PC-9 (cell line): ENCODE measurements at regions not wholly inside any gene's neighbourhood (a gene's known extent, or its start where the extent isn't known, plus 50 kb on each side); places are given as distances from the start of the nearest gene placed in this dataset.

Experiments used
- EZH2 ChIP-seq: fragments of 200-600 bp; sonication (generic); IDR thresholded peaks from 2 replicates; pipeline ENCODE4 v1.8.0; 2017; ENCODE audit warnings: antibody characterized with exemption, low read depth
- TF ChIP-seq, protein P1 (sequence below): fragments of 200-600 bp; sonication (generic); conservative IDR thresholded peaks from 2 replicates; pipeline ENCODE4 v1.6.1; 2017; ENCODE audit warnings: mixed run types, antibody characterized with exemption, mild to moderate bottlenecking, moderate library complexity

DNA sequence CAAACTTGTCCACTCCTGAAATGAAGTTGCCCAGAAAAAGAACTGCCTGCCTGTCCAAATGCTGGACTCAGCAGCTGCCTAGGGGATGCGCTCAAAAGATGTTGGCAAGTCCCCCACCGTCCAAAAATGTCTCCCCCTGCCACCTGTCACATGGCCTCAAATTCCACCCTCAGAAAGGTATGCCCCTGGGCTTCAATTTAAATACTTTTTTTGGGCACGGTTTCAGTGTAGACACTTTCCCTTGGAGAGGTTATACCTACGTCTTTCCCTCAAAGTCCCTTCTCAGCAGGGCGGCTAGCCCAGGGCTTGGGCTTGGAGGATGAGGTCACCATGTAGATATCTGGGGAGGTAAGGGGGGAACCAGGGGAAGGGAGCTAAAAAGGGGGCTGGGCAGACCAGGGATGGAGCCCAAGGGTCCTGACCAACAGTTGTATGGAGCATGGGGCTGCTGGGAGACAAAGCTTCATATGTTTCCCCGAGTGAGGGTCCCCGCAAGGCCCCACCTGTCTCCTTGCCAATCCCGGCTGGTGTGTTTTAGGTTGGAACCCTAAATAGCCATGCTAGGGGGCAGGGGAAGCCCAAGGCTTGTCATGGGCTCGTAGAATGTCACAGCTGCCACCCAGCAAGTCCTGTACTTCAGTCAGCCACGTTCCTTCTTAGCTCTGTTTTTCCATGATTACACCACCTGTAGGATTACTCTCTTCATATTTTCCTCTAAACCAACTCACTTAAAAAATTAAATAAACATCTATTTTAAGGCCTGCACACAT is 131.2 kb upstream of the TBX3 start:
- TF ChIP-seq, protein P1, sequence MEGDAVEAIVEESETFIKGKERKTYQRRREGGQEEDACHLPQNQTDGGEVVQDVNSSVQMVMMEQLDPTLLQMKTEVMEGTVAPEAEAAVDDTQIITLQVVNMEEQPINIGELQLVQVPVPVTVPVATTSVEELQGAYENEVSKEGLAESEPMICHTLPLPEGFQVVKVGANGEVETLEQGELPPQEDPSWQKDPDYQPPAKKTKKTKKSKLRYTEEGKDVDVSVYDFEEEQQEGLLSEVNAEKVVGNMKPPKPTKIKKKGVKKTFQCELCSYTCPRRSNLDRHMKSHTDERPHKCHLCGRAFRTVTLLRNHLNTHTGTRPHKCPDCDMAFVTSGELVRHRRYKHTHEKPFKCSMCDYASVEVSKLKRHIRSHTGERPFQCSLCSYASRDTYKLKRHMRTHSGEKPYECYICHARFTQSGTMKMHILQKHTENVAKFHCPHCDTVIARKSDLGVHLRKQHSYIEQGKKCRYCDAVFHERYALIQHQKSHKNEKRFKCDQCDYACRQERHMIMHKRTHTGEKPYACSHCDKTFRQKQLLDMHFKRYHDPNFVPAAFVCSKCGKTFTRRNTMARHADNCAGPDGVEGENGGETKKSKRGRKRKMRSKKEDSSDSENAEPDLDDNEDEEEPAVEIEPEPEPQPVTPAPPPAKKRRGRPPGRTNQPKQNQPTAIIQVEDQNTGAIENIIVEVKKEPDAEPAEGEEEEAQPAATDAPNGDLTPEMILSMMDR: no peak
- TF ChIP-seq EZH2: no peak
